MCF 10A (cell line): ENCODE measurements at regions not wholly inside any gene's neighbourhood (a gene's known extent, or its start where the extent isn't known, plus 50 kb on each side); places are given as distances from the start of the nearest gene placed in this dataset.

Experiments
- BruUV-seq: library from RNA; stranded (reverse); fragments of 400-500 nt; replicated peaks from 2 replicates; lab custom pipeline; 2021; lab: Mats Ljungman, UMichigan
- CTCF ChIA-PET: fragments of 300-600 bp; sonication (Branson Sonifier 250); formaldehyde crosslinking; extraction: SDS; loops from one replicate; lab custom pipeline; 2021; ENCODE audit warnings: antibody characterized with exemption, inconsistent platforms; lab: Yijun Ruan, JAX
- POLR2A ChIA-PET: fragments of 300-600, 350-650 bp; sonication (Branson Sonifier 250); formaldehyde crosslinking; extraction: SDS; loops from one replicate; lab custom pipeline; 2020; ENCODE audit warnings: antibody characterized with exemption, inconsistent platforms; lab: Yijun Ruan, JAX
- DNase-seq: peaks from one replicate; pipeline ENCODE4 v3.0.0-alpha.2; 2018; ENCODE audit not compliant: unreplicated experiment
- H3K27ac Mint-ChIP-seq: one replicate; pipeline ENCODE4 v1.8.0; 2022; ENCODE audit warnings: mild to moderate bottlenecking, low read depth, mixed read lengths; ENCODE audit not compliant: unreplicated experiment
- H3K27me3 Mint-ChIP-seq: one replicate; pipeline ENCODE4 v1.8.0; 2022; ENCODE audit warnings: mixed read lengths; ENCODE audit not compliant: insufficient read depth, unreplicated experiment
- H3K36me3 Mint-ChIP-seq: one replicate; pipeline ENCODE4 v1.8.0; 2022; ENCODE audit warnings: mild to moderate bottlenecking, moderate library complexity, mixed read lengths; ENCODE audit not compliant: insufficient read depth, unreplicated experiment
- H3K4me1 Mint-ChIP-seq: one replicate; pipeline ENCODE4 v1.8.0; 2022; ENCODE audit warnings: mixed read lengths; ENCODE audit not compliant: insufficient read depth, unreplicated experiment
- H3K4me3 Mint-ChIP-seq: one replicate; pipeline ENCODE4 v1.8.0; 2022; ENCODE audit warnings: mild to moderate bottlenecking, moderate library complexity, mixed read lengths; ENCODE audit not compliant: unreplicated experiment
- H3K9me3 Mint-ChIP-seq: one replicate; pipeline ENCODE4 v1.8.0; 2022; ENCODE audit warnings: mixed read lengths; ENCODE audit not compliant: unreplicated experiment
- intact Hi-C: fragments of 100-400 bp; cut with micrococcal nuclease; formaldehyde crosslinking; loops from 2 replicates; pipeline ENCODE4 v1.14.1; 2022
- TF ChIP-seq, protein P1 (sequence below): fragments of 200-600 bp; IDR thresholded peaks from one replicate; pipeline ENCODE4 v1.8.0; 2022; ENCODE audit warnings: antibody characterized with exemption, mild to moderate bottlenecking; ENCODE audit not compliant: unreplicated experiment

DNA sequence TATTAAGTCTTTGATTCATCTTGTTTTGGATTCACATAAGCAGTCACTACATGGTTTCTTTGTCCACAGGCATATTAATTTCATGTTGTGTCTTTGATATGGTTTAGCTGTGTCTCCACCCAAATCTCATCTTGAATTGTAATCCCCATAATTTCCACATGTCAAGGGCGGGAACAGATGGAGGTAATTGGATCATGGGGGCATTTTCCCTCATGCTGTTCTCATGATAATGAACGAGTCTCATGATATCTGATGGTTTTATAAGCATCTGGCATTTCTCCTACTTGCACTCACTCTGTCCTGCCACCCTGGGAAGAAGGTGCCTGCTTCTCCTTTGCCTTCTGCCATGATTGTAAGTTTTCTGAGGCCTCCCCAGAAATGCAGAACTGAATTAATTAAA is 1811.2 kb upstream of the PCDH10 start:
- TF ChIP-seq, protein P1, sequence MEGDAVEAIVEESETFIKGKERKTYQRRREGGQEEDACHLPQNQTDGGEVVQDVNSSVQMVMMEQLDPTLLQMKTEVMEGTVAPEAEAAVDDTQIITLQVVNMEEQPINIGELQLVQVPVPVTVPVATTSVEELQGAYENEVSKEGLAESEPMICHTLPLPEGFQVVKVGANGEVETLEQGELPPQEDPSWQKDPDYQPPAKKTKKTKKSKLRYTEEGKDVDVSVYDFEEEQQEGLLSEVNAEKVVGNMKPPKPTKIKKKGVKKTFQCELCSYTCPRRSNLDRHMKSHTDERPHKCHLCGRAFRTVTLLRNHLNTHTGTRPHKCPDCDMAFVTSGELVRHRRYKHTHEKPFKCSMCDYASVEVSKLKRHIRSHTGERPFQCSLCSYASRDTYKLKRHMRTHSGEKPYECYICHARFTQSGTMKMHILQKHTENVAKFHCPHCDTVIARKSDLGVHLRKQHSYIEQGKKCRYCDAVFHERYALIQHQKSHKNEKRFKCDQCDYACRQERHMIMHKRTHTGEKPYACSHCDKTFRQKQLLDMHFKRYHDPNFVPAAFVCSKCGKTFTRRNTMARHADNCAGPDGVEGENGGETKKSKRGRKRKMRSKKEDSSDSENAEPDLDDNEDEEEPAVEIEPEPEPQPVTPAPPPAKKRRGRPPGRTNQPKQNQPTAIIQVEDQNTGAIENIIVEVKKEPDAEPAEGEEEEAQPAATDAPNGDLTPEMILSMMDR = no peak
- intact Hi-C loops = no loop called here
- Mint-ChIP-seq H3K27me3 (no peaks in the 10 kb centered on the region), H3K27ac (no peak overlapping the region), H3K4me1 (peaks cover 5% of the 10 kb centered on the region), H3K9me3 (no peaks in the 10 kb centered on the region), H3K4me3 (no peak overlapping the region), H3K36me3 (no peaks in the 10 kb centered on the region)
- no peak for DNase-seq
- ChIA-PET CTCF (no interaction called here), POLR2A (no interaction called here)
- no TSS peak for BruUV-seq

DNA sequence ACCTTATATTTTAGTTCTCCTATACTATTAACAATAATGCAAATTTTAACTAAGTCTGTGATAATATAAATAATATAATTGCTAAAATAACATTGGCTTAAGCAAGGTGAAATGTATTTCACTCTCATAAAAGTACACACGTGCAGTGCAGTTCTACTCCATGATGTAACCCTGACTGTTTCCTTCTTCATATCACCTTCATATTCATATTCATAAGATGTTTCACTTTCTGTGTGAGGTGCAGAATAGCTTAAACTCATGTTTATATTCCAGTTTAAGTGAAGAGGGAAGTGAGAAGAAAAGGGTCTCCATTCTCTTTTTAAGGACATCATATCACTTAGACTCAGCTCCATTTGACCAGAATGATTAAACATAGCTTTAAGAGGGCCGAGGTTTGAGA is 1810.0 kb upstream of the PCDH10 start:
- intact Hi-C loops = no loop called here
- Mint-ChIP-seq H3K9me3 (no peaks in the 10 kb centered on the region), H3K4me3 (no peak overlapping the region), H3K27ac (no peak overlapping the region), H3K36me3 (no peaks in the 10 kb centered on the region), H3K27me3 (no peaks in the 10 kb centered on the region), H3K4me1 (peaks cover 5% of the 10 kb centered on the region)
- TF ChIP-seq, protein P1 = no peak
- DNase-seq = no peak
- no TSS peak for BruUV-seq
- ChIA-PET CTCF (interaction anchor here (0.6 kb wide), 2 partner anchors 894 to 1063 kb away, joined by 3 read pairs; no protein-coding TSS in a partner anchor), POLR2A (no interaction called here)

DNA sequence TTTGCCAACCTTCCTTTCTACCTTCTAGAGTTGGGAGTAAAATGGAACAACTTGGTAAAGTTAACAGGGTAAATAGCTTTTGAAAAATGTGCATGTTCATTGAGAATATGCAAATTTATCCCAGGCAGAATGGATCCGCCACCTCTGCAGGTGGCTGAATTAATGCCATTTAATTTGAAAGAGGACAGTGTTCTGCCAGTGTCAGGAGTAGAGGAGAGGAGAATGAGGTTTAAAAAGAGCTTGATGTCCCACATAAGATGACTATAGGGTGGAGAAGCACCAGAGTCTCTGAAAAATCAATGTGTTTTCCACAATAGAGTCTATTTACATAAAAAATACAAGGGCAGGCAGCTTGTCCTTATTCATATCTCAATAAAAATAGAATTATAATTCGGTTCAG is 1804.3 kb upstream of the PCDH10 start:
- no peak overlapping the region for H3K4me3 Mint-ChIP-seq
- no peak for DNase-seq
- no peaks in the 10 kb centered on the region for H3K9me3 Mint-ChIP-seq
- TF ChIP-seq, protein P1 = no peak
- ChIA-PET POLR2A (interaction anchor here (0.7 kb wide), 1 partner anchor 987 kb away, joined by 3 read pairs; no protein-coding TSS in a partner anchor), CTCF (no interaction called here)
- no peaks in the 10 kb centered on the region for H3K36me3 Mint-ChIP-seq
- intact Hi-C loops = no loop called here
- no TSS peak for BruUV-seq
- H3K27ac Mint-ChIP-seq = no peak overlapping the region
- peaks cover 2% of the 10 kb centered on the region for H3K4me1 Mint-ChIP-seq
- H3K27me3 Mint-ChIP-seq = no peaks in the 10 kb centered on the region

DNA sequence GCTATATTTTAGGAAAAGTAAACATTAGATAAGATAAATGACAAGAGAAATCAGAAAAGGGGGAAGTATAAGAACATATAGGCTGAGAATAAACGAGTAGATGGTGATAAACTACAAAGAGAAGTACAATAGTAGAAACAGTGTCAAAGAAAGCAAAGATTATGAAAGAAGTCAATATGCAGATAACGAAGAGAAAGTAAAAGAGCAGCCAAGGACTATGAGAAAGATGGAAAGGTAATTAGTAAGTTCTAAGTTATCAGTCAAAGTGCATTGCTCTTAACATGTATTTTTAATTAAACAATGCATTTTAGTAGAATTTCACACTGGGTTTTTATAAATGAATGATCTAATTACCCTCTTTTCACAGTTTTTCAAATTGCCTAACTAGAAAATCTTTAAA is 1801.3 kb upstream of the PCDH10 start:
- H3K27me3 Mint-ChIP-seq = no peaks in the 10 kb centered on the region
- TF ChIP-seq, protein P1 = no peak
- H3K4me3 Mint-ChIP-seq = no peak overlapping the region
- BruUV-seq = no TSS peak
- no peaks in the 10 kb centered on the region for H3K36me3 Mint-ChIP-seq
- intact Hi-C loops = no loop called here
- H3K9me3 Mint-ChIP-seq = no peaks in the 10 kb centered on the region
- no peak for DNase-seq
- POLR2A ChIA-PET = no interaction called here
- H3K4me1 Mint-ChIP-seq = no peaks in the 10 kb centered on the region
- CTCF ChIA-PET = no interaction called here
- H3K27ac Mint-ChIP-seq = no peak overlapping the region
